Nephron (organoid): ENCODE measurements at regions not wholly inside any gene's neighbourhood (a gene's known extent, or its start where the extent isn't known, plus 50 kb on each side); places are given as distances from the start of the nearest gene placed in this dataset.
"Not testable (repeated sequence)": the region's sequence is repeated elsewhere in the genome, so short reads cannot be mapped to it uniquely, and the experiment has no call there.

Source experiments
- H3K27ac Mint-ChIP-seq, 3 experiments: 2 replicates each; pipeline ENCODE4 v1.8.0; 2020; ENCODE audit warnings: mixed read lengths in 3 of 3, mild to moderate bottlenecking in 2 of 3, moderate library complexity in 1 of 3
- H3K27me3 Mint-ChIP-seq: 2 replicates; pipeline ENCODE4 v1.8.0; 2021; ENCODE audit warnings: low read depth, mild to moderate bottlenecking, moderate library complexity, mixed read lengths
- H3K36me3 Mint-ChIP-seq: 2 replicates; pipeline ENCODE4 v1.8.0; 2020; ENCODE audit warnings: low read depth, mixed read lengths
- H3K4me1 Mint-ChIP-seq: 2 replicates; pipeline ENCODE4 v1.8.0; 2020; ENCODE audit warnings: mixed read lengths
- H3K4me3 Mint-ChIP-seq, 3 experiments: 2 replicates each; pipeline ENCODE4 v1.8.0; 2020; ENCODE audit warnings: mild to moderate bottlenecking in 3 of 3, mixed read lengths in 3 of 3, moderate library complexity in 2 of 3
- H3K9me3 Mint-ChIP-seq: 2 replicates; pipeline ENCODE4 v1.8.0; 2020; ENCODE audit warnings: mixed read lengths
- TF ChIP-seq, protein P1 (sequence below), 3 experiments: fragments of 200-600 bp; sonication (generic); IDR thresholded peaks; one replicate each; pipeline ENCODE4 v1.5.0; 2021; ENCODE audit warnings: antibody characterized with exemption in 3 of 3; ENCODE audit not compliant: unreplicated experiment in 3 of 3

DNA sequence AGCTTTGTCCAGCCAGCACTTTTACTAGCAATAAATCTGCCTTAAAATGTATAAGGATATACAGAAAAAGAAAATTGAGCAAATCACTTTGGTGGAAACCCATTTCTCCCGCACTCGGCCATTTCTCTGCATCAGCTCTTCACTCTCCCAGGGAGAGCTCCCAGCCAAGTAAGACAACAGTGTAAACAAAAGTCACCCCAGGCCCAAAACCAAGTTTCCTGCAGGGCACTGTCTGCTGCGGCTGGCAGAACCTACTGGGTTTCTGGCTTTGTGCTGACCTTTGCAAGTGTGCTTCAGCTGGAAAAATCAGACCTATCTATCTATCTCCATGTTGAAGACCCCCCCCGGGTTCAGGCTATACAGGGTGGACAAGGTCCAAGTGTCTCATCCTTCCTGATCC, 476.7 kb upstream of the CAMK1G start:
- peak overlapping the region; percentile 67 to 88 (median 73) for H3K27ac Mint-ChIP-seq
- H3K4me3 Mint-ChIP-seq: no peak overlapping the region
- no peaks in the 10 kb centered on the region for H3K36me3 Mint-ChIP-seq
- TF ChIP-seq, protein P1, sequence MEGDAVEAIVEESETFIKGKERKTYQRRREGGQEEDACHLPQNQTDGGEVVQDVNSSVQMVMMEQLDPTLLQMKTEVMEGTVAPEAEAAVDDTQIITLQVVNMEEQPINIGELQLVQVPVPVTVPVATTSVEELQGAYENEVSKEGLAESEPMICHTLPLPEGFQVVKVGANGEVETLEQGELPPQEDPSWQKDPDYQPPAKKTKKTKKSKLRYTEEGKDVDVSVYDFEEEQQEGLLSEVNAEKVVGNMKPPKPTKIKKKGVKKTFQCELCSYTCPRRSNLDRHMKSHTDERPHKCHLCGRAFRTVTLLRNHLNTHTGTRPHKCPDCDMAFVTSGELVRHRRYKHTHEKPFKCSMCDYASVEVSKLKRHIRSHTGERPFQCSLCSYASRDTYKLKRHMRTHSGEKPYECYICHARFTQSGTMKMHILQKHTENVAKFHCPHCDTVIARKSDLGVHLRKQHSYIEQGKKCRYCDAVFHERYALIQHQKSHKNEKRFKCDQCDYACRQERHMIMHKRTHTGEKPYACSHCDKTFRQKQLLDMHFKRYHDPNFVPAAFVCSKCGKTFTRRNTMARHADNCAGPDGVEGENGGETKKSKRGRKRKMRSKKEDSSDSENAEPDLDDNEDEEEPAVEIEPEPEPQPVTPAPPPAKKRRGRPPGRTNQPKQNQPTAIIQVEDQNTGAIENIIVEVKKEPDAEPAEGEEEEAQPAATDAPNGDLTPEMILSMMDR (IDR thresholded peaks at IDR 0.05; ENCODE audit: unreplicated experiment in 3 of 3): no peak
- peaks cover 4% of the 10 kb centered on the region for H3K27me3 Mint-ChIP-seq
- peaks cover 4% of the 10 kb centered on the region for H3K9me3 Mint-ChIP-seq
- peaks cover 55% of the 10 kb centered on the region for H3K4me1 Mint-ChIP-seq

DNA sequence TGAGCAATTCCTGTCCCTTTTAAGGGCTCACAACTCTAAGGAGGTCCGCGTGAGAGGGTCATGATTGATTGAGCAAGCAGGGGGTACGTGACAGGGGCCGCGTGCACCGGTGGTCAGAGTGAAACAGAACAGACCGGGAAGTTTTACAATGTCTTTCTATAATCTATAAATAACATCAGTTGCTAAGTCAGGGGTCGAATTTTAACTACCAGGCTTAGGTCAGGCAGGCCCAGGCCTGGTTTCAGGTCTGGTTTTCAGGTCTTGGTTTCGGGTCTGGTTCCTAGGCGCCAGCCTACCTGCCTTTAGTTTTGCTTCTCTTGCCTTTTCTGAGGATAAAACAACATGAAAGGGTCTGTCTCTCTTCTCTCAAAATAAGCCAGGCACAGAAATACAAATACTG, 476.0 kb upstream of the CAMK1G start:
- Mint-ChIP-seq H3K4me3 (no peak overlapping the region), H3K36me3 (no peaks in the 10 kb centered on the region), H3K27ac (no peak overlapping the region), H3K27me3 (peaks cover 4% of the 10 kb centered on the region), H3K4me1 (peaks cover 48% of the 10 kb centered on the region), H3K9me3 (peaks cover 4% of the 10 kb centered on the region)
- TF ChIP-seq, protein P1 (IDR thresholded peaks at IDR 0.05; ENCODE audit: unreplicated experiment in 3 of 3): no peak

DNA sequence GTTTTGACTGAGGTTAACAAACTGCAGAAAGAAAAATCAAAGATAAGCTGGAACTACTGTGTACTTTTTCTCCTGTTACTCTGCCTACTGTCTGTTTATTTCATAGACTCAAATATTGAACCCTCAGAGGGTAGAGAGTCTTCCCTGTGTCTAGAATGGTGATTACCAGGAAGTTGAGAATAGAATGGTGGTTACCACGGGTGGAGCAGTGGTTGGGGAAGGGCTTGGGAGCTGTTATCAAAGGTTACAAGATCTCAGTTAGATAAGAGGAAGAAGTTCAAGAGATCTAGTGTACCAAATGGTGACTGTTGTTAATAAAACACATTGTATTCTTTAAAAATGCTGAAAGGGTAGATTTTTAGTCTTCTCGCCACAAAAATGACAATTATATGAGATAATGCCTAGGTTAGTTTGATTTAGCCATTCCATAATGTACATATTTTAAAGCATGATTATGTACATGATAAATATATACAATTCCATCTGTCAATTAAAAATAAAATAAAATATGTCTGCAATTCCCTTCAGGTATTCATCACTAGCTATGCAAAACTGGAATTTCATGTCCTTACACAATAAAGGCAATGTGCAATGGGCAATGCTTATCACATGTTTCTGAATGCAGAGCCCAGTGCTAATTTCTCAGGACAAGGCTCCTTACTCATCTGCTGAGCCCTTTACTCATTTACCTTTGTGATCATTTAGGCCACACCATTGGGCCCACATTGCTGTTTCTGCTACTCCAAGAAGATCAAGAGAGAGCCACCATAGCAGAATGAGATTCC, 474.3 kb upstream of the CAMK1G start:
- no peaks in the 10 kb centered on the region for H3K36me3 Mint-ChIP-seq
- peaks cover 4% of the 10 kb centered on the region for H3K27me3 Mint-ChIP-seq
- H3K9me3 Mint-ChIP-seq: peaks cover 4% of the 10 kb centered on the region
- H3K27ac Mint-ChIP-seq: no peak overlapping the region
- H3K4me1 Mint-ChIP-seq: peaks cover 34% of the 10 kb centered on the region
- TF ChIP-seq, protein P1 (IDR thresholded peaks at IDR 0.05; ENCODE audit: unreplicated experiment in 3 of 3): no peak
- H3K4me3 Mint-ChIP-seq: no peak overlapping the region

DNA sequence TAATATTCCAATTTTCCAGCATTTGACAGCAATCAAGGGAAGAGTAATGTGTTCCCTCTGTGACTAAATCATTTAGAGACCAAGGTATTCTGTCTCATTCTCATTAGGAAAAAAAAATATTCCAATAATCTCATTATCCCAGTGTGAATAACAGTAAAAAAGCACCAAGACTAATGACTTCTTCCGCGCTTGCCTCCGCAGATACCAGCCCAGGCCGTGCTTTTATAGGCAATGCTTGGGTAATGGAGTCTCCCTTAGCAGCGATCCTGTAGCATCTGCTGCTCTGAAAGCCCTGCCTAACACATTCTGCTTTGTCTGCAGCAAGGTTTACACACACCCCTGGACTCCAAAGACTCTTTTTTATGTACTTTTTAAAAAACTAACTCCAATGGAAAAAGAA, 470.0 kb upstream of the CAMK1G start:
- Mint-ChIP-seq H3K4me1 (no peaks in the 10 kb centered on the region), H3K27me3 (peaks cover 4% of the 10 kb centered on the region), H3K9me3 (no peaks in the 10 kb centered on the region), H3K36me3 (no peaks in the 10 kb centered on the region), H3K27ac (no peak overlapping the region), H3K4me3 (no peak overlapping the region)
- TF ChIP-seq, protein P1 (IDR thresholded peaks at IDR 0.05; ENCODE audit: unreplicated experiment in 3 of 3): no peak

DNA sequence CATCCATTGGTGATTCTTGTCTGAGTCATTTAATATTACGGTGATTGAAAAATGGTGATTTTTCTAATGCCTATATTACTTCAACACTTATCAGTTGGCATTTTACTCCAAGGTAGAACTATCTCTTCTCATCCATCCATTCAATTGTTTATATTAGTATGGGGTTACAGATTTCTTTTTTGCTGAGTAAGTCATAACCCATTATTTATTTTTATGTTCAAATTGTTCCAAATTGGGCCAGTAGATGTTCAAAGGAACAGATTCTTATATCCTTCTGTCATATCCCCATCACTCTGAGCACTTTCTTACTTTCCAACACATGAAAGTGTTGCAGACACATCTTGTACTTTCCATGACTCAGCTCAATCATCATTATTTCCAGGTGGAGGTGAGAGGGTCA, 466.8 kb upstream of the CAMK1G start:
- Mint-ChIP-seq H3K4me1 (peaks cover 1% of the 10 kb centered on the region), H3K4me3 (no peak overlapping the region), H3K36me3 (no peaks in the 10 kb centered on the region), H3K9me3 (peaks cover 5% of the 10 kb centered on the region), H3K27me3 (peaks cover 4% of the 10 kb centered on the region), H3K27ac (no peak overlapping the region)
- TF ChIP-seq, protein P1 (IDR thresholded peaks at IDR 0.05; ENCODE audit: unreplicated experiment in 3 of 3): no peak

DNA sequence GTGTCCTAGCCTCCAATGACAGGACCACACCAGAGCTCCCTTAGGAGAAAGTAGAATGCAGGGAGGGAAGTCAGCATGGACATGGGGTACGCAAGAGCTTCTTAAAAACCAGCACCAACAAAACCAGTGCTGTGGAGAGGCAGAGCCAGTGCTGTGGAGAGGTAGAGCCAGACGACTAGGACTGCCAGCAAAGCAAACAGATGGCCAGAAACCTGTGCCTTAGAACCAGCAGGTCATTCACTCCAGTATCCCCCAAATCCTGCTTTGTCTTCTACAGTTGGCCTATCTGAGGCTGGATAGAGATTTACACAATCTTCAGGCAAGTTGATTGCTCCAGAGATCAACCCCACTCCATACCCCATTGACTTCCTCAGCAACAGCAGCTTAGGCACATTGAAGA, 459.9 kb upstream of the CAMK1G start:
- Mint-ChIP-seq H3K36me3 (peaks cover 7% of the 10 kb centered on the region), H3K9me3 (peaks cover 11% of the 10 kb centered on the region), H3K4me1 (peaks cover 4% of the 10 kb centered on the region), H3K4me3 (no peak overlapping the region), H3K27me3 (peaks cover 3% of the 10 kb centered on the region), H3K27ac (no peak overlapping the region)
- TF ChIP-seq, protein P1 (IDR thresholded peaks at IDR 0.05; ENCODE audit: unreplicated experiment in 3 of 3): no peak

DNA sequence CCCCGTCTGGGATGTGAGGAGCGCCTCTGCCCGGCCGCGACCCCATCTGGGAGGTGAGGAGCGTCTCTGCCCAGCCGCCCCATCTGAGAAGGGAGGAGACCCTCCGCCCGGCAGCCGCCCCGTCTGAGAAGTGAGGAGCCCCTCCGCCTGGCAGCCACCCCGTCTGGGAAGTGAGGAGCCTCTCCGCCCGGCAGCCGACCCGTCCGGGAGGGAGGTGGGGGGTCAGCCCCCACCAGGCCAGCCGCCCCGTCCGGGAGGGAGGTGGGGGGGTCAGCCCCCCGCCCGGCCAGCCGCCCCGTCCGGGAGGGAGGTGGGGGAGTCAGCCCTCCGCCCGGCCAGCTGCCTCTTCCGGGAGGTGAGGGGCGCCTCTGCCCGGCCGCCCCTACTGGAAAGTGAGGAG, 454.4 kb upstream of the CAMK1G start:
- Mint-ChIP-seq H3K27me3 (peaks cover 10% of the 10 kb centered on the region), H3K4me1 (peaks cover 20% of the 10 kb centered on the region), H3K9me3 (peaks cover 20% of the 10 kb centered on the region)
- H3K27ac Mint-ChIP-seq, H3K36me3 Mint-ChIP-seq, H3K4me3 Mint-ChIP-seq: not testable (repeated sequence)
